ENCODE measurements at regions not wholly inside any gene's neighbourhood (a gene's known extent, or its start where the extent isn't known, plus 50 kb on each side); places are given as distances from the start of the nearest gene placed in this dataset.

DNA sequence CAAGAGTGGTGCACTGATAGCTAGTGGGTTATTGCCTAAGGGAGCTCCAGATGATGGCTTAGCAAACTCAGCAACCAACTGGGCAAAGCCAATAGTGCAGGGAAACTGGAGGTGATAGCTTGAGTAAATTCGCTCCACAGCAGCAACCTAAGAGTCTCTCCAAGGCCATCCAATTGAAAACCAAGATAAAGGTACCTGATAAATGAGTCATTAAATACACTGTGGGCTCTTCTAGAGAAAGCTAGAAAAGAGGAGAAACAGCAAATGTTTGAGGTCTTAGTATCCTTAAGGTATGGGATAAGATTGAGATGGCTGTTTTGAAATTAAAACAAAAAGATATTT lies 197.8 kb upstream of the ERBB4 start:
- no peak for DNase-seq
- Histone ChIP-seq H3K27me3 (no peaks in the 10 kb centered on the region), H3K27ac (no peak overlapping the region), H3K4me3 (no peak overlapping the region), H3K36me3 (no peaks in the 10 kb centered on the region), H3K9me3 (no peaks in the 10 kb centered on the region), H3K4me1 (no peaks in the 10 kb centered on the region)
- TF ChIP-seq, protein P1, sequence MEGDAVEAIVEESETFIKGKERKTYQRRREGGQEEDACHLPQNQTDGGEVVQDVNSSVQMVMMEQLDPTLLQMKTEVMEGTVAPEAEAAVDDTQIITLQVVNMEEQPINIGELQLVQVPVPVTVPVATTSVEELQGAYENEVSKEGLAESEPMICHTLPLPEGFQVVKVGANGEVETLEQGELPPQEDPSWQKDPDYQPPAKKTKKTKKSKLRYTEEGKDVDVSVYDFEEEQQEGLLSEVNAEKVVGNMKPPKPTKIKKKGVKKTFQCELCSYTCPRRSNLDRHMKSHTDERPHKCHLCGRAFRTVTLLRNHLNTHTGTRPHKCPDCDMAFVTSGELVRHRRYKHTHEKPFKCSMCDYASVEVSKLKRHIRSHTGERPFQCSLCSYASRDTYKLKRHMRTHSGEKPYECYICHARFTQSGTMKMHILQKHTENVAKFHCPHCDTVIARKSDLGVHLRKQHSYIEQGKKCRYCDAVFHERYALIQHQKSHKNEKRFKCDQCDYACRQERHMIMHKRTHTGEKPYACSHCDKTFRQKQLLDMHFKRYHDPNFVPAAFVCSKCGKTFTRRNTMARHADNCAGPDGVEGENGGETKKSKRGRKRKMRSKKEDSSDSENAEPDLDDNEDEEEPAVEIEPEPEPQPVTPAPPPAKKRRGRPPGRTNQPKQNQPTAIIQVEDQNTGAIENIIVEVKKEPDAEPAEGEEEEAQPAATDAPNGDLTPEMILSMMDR (IDR thresholded peaks at IDR 0.05): no peak
- no peak for TF ChIP-seq POLR2A (IDR thresholded peaks at IDR 0.05)

DNA sequence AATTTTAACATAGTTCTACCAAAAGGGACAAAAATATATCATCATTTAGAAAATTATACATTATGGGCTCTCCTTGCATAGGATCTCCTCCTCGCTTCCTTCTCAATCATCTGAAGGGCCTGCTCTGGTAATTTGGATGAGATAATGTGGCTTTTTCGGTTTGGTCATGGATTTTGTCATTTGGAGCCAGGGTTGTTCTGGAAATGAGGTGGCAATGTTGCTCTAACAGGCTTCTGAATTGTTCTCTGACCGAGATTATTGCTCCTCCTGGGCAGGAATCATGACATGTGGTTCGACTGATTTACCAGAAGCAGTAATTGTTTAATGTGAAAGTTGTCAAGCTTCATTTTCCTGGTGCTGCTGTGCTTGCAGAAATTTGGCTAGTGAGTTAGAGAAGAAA lies 194.7 kb upstream of the ERBB4 start:
- TF ChIP-seq POLR2A (IDR thresholded peaks at IDR 0.05): no peak
- TF ChIP-seq, protein P1 (IDR thresholded peaks at IDR 0.05): no peak
- Histone ChIP-seq H3K4me1 (no peaks in the 10 kb centered on the region), H3K36me3 (no peaks in the 10 kb centered on the region), H3K27ac (no peak overlapping the region), H3K9me3 (no peaks in the 10 kb centered on the region), H3K4me3 (no peak overlapping the region), H3K27me3 (no peaks in the 10 kb centered on the region)
- no peak for DNase-seq

DNA sequence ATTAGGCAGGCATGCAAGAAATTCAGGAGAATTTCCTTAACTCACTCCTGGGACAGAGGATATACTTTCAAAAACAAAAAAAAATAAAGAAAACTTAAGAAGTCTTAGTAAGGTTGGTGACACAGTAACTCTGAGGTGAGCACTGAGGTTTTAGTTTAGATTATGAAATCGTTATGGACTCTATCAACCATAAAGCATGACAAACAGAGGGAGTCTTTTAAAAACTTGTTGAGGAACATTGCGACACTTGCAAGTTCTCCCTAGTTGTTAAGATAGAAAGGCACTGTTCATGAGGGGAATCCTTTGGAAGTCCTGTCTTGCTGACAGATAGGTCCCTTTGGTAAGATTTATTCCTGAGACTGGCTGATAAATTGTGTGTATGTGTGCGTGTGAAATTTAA lies 194.3 kb upstream of the ERBB4 start:
- TF ChIP-seq, protein P1 (IDR thresholded peaks at IDR 0.05): no peak
- no peak for TF ChIP-seq POLR2A (IDR thresholded peaks at IDR 0.05)
- Histone ChIP-seq H3K27me3 (no peaks in the 10 kb centered on the region), H3K4me3 (no peak overlapping the region), H3K27ac (no peak overlapping the region), H3K9me3 (no peaks in the 10 kb centered on the region), H3K4me1 (no peaks in the 10 kb centered on the region), H3K36me3 (no peaks in the 10 kb centered on the region)
- DNase-seq: no peak

DNA sequence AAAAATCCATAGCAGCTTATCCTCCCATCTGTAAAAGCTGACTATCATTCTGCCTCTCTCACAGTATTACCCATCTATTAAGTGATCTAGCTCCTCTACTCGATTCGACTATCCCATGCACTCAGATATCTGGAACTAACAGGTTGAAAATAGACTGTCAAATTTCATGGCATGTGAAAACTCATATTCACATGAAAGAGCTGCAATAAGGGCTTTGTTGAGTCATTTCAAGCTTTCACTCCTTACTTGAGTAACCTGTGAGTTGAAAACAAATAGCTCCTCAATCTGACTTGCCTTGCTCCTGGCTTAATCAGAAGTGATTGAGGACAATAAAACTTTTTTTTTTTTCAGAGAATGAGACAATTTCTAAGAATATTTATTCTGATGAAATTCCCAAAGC lies 192.4 kb upstream of the ERBB4 start:
- TF ChIP-seq, protein P1 (IDR thresholded peaks at IDR 0.05): no peak
- TF ChIP-seq POLR2A (IDR thresholded peaks at IDR 0.05): no peak
- no peak for DNase-seq
- no peaks in the 10 kb centered on the region for H3K27me3 ChIP-seq
- no peak overlapping the region for H3K4me3 ChIP-seq
- H3K36me3 ChIP-seq: no peaks in the 10 kb centered on the region
- H3K4me1 ChIP-seq: no peaks in the 10 kb centered on the region
- no peak overlapping the region for H3K27ac ChIP-seq
- no peaks in the 10 kb centered on the region for H3K9me3 ChIP-seq

DNA sequence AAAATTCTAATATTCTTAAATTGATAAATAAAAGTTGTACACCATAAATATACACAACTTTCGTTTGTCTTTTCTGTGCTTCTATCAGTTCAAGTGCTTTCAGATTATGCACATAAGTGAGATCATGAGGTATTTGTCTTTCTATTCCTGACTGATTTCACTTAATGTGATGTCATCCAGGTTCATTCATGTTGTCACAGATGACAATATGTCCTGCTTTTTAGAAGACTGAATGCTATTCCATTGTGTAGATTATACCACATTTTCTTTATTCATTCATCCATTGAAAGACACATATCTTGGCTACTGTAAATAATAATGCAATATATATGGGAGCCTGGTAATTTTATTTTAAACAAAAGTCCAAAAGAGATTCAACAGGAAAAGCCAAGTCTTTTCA lies 190.1 kb upstream of the ERBB4 start:
- H3K27me3 ChIP-seq: no peaks in the 10 kb centered on the region
- no peak overlapping the region for H3K4me3 ChIP-seq
- no peak overlapping the region for H3K27ac ChIP-seq
- no peaks in the 10 kb centered on the region for H3K4me1 ChIP-seq
- no peaks in the 10 kb centered on the region for H3K36me3 ChIP-seq
- TF ChIP-seq POLR2A (IDR thresholded peaks at IDR 0.05): no peak
- TF ChIP-seq, protein P1 (IDR thresholded peaks at IDR 0.05): no peak
- DNase-seq: no peak
- no peaks in the 10 kb centered on the region for H3K9me3 ChIP-seq

DNA sequence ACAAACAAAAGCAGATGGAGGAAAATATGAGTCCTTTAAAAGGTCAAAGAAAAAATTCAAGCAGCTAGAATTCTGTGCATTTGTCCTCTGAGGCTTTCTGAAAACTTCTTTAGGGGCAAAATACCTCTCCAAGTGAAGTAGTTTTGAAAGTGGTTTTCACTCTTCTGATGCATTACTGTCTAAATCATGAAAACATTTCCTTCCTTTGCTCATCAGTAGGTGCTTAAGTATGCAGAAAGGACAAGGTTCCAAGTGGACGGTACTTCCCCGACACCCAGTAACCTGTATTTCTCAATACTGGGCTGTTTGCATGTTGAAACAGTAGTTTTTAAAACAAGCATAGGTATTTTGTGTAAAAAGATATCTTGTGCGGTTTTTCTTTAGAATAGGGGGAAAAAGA lies 189.1 kb upstream of the ERBB4 start:
- no peak for TF ChIP-seq POLR2A (IDR thresholded peaks at IDR 0.05)
- TF ChIP-seq, protein P1 (IDR thresholded peaks at IDR 0.05): no peak
- DNase-seq: no peak
- H3K4me1 ChIP-seq: no peaks in the 10 kb centered on the region
- H3K27ac ChIP-seq: no peak overlapping the region
- H3K36me3 ChIP-seq: no peaks in the 10 kb centered on the region
- no peaks in the 10 kb centered on the region for H3K27me3 ChIP-seq
- H3K9me3 ChIP-seq: no peaks in the 10 kb centered on the region
- H3K4me3 ChIP-seq: no peak overlapping the region

All from Peyer's patch (tissue), 4 donors.